Skeletal muscle satellite cell (primary cell): ENCODE measurements at regions not wholly inside any gene's neighbourhood (a gene's known extent, or its start where the extent isn't known, plus 50 kb on each side); places are given as distances from the start of the nearest gene placed in this dataset.
A peak's percentile ranks its signal among the peaks of the same experiment; 100 is the strongest.

Source experiments
- H3K27me3 ChIP-seq: 2 replicates; pipeline ENCODE4 v1.7.0; 2013; ENCODE audit warnings: low read length; ENCODE audit not compliant: control insufficient read depth, insufficient read depth
- H3K36me3 ChIP-seq: 2 replicates; pipeline ENCODE4 v1.7.0; 2013; ENCODE audit warnings: mild to moderate bottlenecking, control low read depth, low read length; ENCODE audit not compliant: insufficient read depth
- H3K4me1 ChIP-seq: 2 replicates; pipeline ENCODE4 v1.7.0; 2013; ENCODE audit warnings: low read length; ENCODE audit not compliant: control insufficient read depth, insufficient read depth
- H3K4me2 ChIP-seq: 2 replicates; pipeline ENCODE4 v1.7.0; 2013; ENCODE audit warnings: mild to moderate bottlenecking, low read length
- H3K4me3 ChIP-seq: 2 replicates; pipeline ENCODE4 v1.7.0; 2013; ENCODE audit warnings: low read length
- H3K9ac ChIP-seq: 2 replicates; pipeline ENCODE4 v1.7.0; 2013; ENCODE audit warnings: mild to moderate bottlenecking, low read depth, low read length, moderate library complexity
- H3K9me3 ChIP-seq: replicated peaks from 2 replicates; pipeline ENCODE4 v1.7.0; 2013; ENCODE audit warnings: mild to moderate bottlenecking, control low read depth, low read length

DNA sequence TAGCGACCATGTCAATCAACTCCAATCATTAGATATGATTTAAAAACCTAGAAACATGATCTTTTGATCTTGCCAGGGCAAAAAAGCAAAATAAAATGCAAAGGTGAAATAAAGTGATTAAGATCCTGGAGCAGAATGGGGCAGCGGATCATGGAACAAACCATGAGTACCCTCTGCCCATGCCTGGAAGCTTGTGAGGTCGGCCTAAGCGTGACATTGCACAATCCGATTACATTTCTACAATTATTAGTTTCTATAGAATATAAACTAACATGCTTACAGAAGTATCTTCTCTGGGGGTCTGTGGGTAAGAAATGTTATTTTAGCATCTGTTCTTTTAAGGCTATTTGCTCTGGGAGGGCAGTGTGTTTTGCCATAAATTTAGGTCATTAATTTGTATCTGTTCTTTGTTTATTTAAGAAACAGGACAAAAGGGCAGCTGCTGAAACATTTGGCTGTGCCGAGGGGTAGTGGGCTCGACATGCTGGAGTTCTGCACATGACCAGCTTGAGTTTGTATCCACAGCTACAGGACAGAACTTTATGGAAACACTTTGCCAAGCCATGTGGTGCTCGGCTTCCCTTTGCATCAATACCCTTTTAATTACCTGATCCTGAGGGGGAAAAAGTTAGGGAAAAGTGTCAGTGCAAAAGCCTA is 55.9 kb downstream of the ZBTB18 start:
- H3K9me3 ChIP-seq = no peaks in the 10 kb centered on the region
- no peak overlapping the region for H3K4me3 ChIP-seq
- peaks cover 9% of the 10 kb centered on the region for H3K4me1 ChIP-seq
- H3K9ac ChIP-seq = no peak overlapping the region
- no peaks in the 10 kb centered on the region for H3K36me3 ChIP-seq
- H3K4me2 ChIP-seq = no peak overlapping the region
- H3K27me3 ChIP-seq = no peaks in the 10 kb centered on the region

DNA sequence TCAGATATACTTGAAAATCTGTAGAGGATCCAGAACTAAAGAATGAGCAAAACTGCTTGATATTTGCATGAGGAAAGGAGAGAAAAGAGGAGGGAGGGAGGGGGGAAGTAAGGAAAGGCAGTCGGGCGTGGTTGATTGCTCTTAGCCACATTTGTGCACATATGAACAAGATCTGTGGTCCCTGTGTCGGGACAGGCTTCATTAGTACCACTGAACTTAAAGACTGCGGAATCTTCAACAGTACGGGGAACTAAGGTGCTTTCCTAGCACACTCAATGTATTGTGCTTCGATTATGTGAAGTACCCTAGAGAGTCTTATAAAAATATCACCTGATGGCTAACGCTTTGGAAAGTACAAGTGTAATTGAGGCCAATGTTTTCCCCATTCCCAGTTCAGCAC is 59.9 kb downstream of the ZBTB18 start:
- no peak overlapping the region for H3K9ac ChIP-seq
- H3K4me2 ChIP-seq = no peak overlapping the region
- no peaks in the 10 kb centered on the region for H3K9me3 ChIP-seq
- H3K27me3 ChIP-seq = no peaks in the 10 kb centered on the region
- no peaks in the 10 kb centered on the region for H3K36me3 ChIP-seq
- no peak overlapping the region for H3K4me3 ChIP-seq
- no peaks in the 10 kb centered on the region for H3K4me1 ChIP-seq

DNA sequence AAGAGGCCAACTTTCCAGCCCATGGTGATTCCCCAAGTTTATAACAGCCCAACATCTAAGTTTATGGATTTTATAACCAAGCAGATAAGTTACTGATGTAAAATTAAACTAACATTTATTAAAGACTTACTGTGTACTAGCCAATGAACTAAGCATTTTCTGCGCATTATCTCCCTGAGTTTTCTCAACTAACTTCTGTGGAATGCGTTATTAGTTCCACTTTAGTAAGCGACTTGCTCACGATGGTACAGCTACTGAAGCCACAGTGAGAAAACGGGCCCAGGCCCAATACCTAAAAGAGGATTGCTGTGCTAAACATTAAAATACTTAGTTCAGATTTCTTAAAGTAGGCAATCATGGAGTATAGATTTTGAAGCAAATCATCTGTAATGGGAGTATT is 61.0 kb downstream of the ZBTB18 start:
- H3K4me1 ChIP-seq = no peaks in the 10 kb centered on the region
- H3K36me3 ChIP-seq = no peaks in the 10 kb centered on the region
- no peak overlapping the region for H3K4me3 ChIP-seq
- no peaks in the 10 kb centered on the region for H3K9me3 ChIP-seq
- H3K9ac ChIP-seq = no peak overlapping the region
- no peak overlapping the region for H3K4me2 ChIP-seq
- H3K27me3 ChIP-seq = no peaks in the 10 kb centered on the region

DNA sequence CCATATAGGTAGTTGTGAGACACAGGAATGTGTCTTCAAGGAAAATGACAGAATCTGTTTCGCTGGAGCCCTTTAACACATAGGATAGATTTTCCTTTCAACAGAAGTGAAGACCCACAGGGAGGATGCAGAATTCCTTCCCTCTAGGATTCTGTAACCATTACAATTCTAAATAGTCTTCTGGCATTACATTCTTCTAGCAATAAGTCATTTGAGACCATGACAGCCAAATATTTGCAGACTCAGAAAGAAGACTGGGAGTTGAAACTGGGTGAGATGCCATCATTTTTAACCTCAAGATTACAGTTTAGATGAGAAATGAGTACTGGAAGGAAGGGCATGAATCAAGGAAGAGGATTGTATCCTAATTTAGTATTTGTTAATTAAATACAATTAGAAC is 61.6 kb downstream of the ZBTB18 start:
- Histone ChIP-seq H3K4me3 (no peak overlapping the region), H3K9ac (no peak overlapping the region), H3K36me3 (no peaks in the 10 kb centered on the region), H3K27me3 (no peaks in the 10 kb centered on the region), H3K4me2 (no peak overlapping the region), H3K9me3 (no peaks in the 10 kb centered on the region), H3K4me1 (no peaks in the 10 kb centered on the region)

DNA sequence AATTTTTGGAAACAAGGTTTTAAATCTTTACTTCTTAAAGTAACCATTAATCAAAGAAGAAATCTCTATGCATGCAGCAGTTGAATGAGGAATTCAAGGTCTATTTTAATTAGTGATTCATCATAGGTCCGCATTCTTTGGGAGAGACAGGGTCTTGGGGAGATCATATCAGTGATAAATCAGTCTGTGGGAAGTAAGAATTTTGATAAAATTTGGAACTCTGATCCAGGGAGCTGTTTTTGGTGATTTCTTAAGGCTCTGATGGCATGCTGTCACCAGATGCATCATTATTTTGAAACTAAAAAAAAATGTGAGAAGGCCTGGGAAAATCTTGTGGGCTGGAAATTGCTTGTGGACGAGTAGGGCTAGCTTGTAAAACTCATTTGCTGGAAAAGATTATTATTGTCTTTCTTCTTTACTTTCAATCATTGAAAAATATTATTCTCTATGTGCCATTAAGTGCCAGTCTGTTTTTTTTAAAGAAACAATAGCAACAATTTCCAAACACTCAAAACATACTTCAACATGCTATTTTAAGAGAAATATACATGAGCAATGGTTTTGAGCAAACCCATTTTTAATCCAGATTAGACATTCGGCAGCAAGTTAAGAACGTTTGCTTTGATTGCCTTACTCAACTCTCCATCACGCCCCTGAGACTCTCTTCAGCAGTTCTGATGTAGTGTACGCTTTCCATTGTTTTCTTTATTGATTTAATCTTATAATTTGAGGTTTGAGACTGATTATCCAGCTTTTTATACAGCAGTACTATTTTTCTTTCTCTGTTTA is 62.6 kb downstream of the ZBTB18 start:
- Histone ChIP-seq H3K4me1 (no peaks in the 10 kb centered on the region), H3K27me3 (no peaks in the 10 kb centered on the region), H3K9ac (no peak overlapping the region), H3K4me2 (no peak overlapping the region), H3K9me3 (no peaks in the 10 kb centered on the region), H3K4me3 (no peak overlapping the region), H3K36me3 (no peaks in the 10 kb centered on the region)

DNA sequence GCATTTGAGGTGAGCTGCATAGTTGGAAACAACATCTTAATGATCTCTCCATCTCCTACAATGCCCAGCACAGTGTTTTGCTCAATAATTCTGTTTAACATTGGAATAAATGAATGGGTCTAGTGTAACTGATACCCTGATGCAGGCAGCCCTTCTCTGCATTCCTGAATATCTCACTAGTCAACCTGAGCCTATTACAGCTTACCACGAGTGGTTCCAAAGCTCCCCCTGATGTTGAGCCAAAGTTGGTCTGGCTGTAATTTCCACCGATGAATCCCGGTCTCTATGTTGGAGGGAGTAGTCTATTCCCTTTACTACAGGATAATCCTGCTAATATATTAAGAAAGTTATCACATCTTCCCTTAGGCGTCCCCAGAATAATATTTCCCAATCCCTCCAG is 63.8 kb downstream of the ZBTB18 start:
- H3K9ac ChIP-seq = no peak overlapping the region
- no peaks in the 10 kb centered on the region for H3K27me3 ChIP-seq
- H3K4me2 ChIP-seq = no peak overlapping the region
- H3K4me3 ChIP-seq = no peak overlapping the region
- H3K36me3 ChIP-seq = no peaks in the 10 kb centered on the region
- no peaks in the 10 kb centered on the region for H3K4me1 ChIP-seq
- no peaks in the 10 kb centered on the region for H3K9me3 ChIP-seq

DNA sequence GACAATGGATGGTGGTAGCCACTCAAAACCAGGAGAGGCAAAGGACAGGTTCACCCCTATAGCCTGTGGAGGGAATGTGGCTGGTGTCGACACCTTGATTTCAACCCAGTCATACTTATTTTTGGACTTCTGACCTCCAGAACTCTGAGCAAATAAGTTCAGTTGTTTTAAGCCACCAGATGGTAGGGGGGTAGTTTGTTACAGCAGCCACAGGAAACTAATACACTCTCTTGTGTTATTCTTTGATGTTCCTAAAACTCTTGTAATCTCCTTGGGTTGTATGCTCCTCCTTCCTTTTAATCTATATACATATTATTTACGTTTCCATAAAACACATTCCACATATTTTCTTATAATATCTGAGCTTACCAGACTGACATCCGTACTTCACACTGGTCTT is 65.9 kb downstream of the ZBTB18 start:
- H3K4me3 ChIP-seq = no peak overlapping the region
- no peaks in the 10 kb centered on the region for H3K4me1 ChIP-seq
- no peak overlapping the region for H3K4me2 ChIP-seq
- H3K36me3 ChIP-seq = no peaks in the 10 kb centered on the region
- no peaks in the 10 kb centered on the region for H3K27me3 ChIP-seq
- H3K9me3 ChIP-seq = no peaks in the 10 kb centered on the region
- no peak overlapping the region for H3K9ac ChIP-seq

DNA sequence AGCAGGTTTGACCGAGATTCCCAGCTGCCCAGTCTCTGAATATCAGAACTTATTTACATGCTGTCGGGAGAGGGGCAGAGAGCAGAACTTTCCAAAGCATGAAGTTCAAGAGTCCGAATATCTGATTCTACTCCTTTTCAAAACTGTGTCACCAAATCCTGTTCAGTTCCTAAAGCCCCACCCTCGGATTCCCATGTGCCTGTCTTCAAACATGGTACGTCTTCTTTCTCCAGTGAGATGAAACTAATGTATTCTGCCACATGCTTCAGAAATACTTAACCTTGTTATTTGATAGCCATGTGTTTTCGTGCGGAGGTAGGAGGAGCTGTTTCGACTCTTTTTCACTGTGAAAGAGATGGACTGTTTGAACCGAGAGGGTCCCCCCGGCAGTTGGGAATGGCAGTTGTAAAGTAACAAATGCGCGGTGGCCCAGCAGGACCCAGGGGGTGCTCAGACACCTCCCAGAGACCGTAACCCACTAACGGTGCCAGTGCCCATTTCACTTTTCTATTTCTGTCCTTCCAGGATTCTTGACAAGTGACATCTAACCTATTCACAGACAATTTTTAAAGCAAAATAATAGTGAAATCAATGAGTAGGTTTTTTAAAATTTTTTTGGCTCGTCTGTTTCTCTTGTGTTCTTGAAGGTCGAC is 67.2 kb downstream of the ZBTB18 start:
- Histone ChIP-seq H3K4me2 (peak overlapping the region; percentile 18), H3K9me3 (no peaks in the 10 kb centered on the region), H3K27me3 (no peaks in the 10 kb centered on the region), H3K9ac (no peak overlapping the region), H3K4me1 (no peaks in the 10 kb centered on the region), H3K36me3 (no peaks in the 10 kb centered on the region), H3K4me3 (no peak overlapping the region)

DNA sequence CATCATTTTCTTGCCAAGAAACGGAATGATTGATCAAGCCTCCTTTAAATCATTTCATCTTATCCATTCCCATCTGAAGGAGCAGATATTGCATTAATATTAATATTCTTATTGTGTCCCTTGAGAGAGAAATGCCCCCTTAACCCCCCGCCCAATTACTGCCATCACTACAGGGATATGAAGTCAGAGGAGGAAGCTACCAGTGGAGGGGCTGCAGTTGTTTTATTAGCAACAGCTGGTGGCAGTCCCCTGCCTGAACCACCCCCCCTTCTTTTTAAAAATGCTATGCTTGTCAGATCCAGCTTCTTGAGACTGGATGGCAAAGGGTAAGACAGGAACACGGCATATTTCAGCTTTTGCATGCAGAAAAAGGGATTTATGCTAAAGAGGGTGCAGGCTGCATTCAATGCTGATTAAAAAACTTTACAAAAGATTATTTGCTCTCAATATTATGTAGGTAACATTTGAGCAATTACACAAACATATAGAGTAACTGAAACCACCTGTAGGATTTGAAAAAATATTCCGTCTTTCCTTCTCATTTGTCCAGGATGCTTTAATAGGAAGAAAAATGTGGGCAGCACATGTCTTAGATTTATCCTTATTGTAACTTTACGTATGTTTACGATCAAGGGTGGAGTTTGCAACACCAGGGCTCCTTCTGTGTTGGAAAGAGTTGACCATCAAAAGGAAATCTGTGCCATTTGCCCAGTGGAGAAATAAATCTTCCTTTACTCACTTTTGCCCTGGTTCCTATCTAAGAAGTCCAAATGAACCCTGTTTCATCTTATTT is 77.7 kb downstream of the ZBTB18 start:
- no peak overlapping the region for H3K4me2 ChIP-seq
- H3K4me3 ChIP-seq = no peak overlapping the region
- H3K9me3 ChIP-seq = no peaks in the 10 kb centered on the region
- H3K36me3 ChIP-seq = no peaks in the 10 kb centered on the region
- H3K27me3 ChIP-seq = peaks cover 4% of the 10 kb centered on the region
- no peaks in the 10 kb centered on the region for H3K4me1 ChIP-seq
- H3K9ac ChIP-seq = no peak overlapping the region

DNA sequence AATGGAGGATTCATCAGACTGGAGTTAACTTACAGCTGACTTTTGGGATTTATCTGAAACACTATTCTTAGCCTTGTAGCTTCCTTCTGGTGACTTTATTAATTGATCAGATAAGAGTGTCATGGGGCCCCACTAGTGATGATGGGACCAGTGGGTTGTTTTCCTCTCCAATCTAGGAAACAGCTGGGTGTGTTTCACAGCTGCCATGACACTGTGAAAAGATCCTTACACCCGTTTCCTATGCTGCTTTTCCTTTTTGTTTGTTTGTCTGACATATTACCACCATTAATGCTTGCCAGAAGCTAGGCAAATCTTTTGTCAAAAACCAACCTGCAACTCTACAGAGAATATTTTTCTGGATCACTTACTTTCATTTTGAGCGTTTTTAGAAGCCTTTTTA is 86.2 kb downstream of the ZBTB18 start:
- no peaks in the 10 kb centered on the region for H3K36me3 ChIP-seq
- H3K4me1 ChIP-seq = no peaks in the 10 kb centered on the region
- no peaks in the 10 kb centered on the region for H3K9me3 ChIP-seq
- H3K4me2 ChIP-seq = no peak overlapping the region
- no peak overlapping the region for H3K4me3 ChIP-seq
- no peak overlapping the region for H3K9ac ChIP-seq
- H3K27me3 ChIP-seq = no peaks in the 10 kb centered on the region

DNA sequence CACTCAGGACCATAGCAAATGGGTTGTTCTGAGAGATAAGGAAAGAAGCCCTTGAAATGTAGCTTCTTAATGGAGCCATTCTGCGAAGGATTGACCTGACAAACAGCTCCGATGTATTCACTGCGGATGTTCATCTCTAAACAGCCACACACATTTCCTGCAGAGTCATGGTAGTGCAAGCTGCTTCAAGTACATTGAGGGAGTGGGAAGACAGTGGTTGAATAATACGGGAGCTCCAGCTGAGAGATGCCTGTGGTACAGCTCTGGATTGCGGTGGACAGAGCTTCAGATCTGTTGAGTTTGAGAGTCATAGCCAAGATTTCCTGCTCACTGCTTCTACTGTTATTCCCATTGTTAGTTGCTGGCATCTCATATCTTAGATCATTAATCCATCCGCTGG is 86.6 kb downstream of the ZBTB18 start:
- Histone ChIP-seq H3K9me3 (no peaks in the 10 kb centered on the region), H3K27me3 (no peaks in the 10 kb centered on the region), H3K36me3 (no peaks in the 10 kb centered on the region), H3K9ac (no peak overlapping the region), H3K4me2 (no peak overlapping the region), H3K4me1 (no peaks in the 10 kb centered on the region), H3K4me3 (no peak overlapping the region)
